H1 (cell line): ENCODE measurements at regions not wholly inside any gene's neighbourhood (a gene's known extent, or its start where the extent isn't known, plus 50 kb on each side); places are given as distances from the start of the nearest gene placed in this dataset.
"Not testable (repeated sequence)": the region's sequence is repeated elsewhere in the genome, so short reads cannot be mapped to it uniquely, and the experiment has no call there.

Experiments used
- CTCF ChIA-PET: fragments of 300-600 bp; sonication (Branson Sonifier 250); formaldehyde crosslinking; loops from one replicate; lab custom pipeline; 2021; ENCODE audit not compliant: partially characterized antibody; lab: Charles Lee
- POLR2A ChIA-PET: fragments of 300-600 bp; sonication (Branson Sonifier 250); formaldehyde crosslinking; loops from one replicate; lab custom pipeline; 2021; ENCODE audit warnings: inconsistent platforms; ENCODE audit not compliant: partially characterized antibody; lab: Charles Lee
- DNase-seq, 2 experiments: peaks; one replicate each; pipeline versions ENCODE4 v3.0.0 to v3.0.0-alpha.2; 2010 to 2022; ENCODE audit warnings: low spot score in 2 of 2, low read depth in 1 of 2, mixed read lengths in 1 of 2
- FAIRE-seq: peaks from 2 replicates; lab custom pipeline; 2011; peaks lifted over from hg19 to GRCh38; lab: Jason Lieb, UNC
- H2AFZ ChIP-seq: 2 replicates; pipeline ENCODE4 v1.8.1; 2012; ENCODE audit warnings: low read length, inconsistent platforms
- H2AK5ac ChIP-seq: 2 replicates; pipeline ENCODE4 v1.6.1; 2013; ENCODE audit warnings: low read depth, low read length
- H2BK120ac ChIP-seq: replicated peaks from 2 replicates; pipeline ENCODE3; 2013; ENCODE audit warnings: low read depth, low read length, inconsistent platforms
- H2BK12ac ChIP-seq: 2 replicates; pipeline ENCODE4 v1.6.1; 2013; ENCODE audit warnings: low read depth, low read length
- H2BK15ac ChIP-seq: 2 replicates; pipeline ENCODE4 v1.6.1; 2013; ENCODE audit warnings: low read length
- H2BK20ac ChIP-seq: 2 replicates; pipeline ENCODE4 v1.6.1; 2013; ENCODE audit warnings: low read length
- H2BK5ac ChIP-seq: 2 replicates; pipeline ENCODE4 v1.6.1; 2013; ENCODE audit warnings: low read depth, low read length
- H3K14ac ChIP-seq: 2 replicates; pipeline ENCODE4 v1.6.1; 2013; ENCODE audit warnings: inconsistent platforms; ENCODE audit not compliant: insufficient read length
- H3K18ac ChIP-seq: 2 replicates; pipeline ENCODE4 v1.6.1; 2013; ENCODE audit warnings: low read length; ENCODE audit errors: extremely low read depth
- H3K23ac ChIP-seq: 2 replicates; pipeline ENCODE4 v1.6.1; 2013; ENCODE audit warnings: inconsistent platforms; ENCODE audit not compliant: insufficient read length
- H3K23me2 ChIP-seq: 2 replicates; pipeline ENCODE4 v1.6.1; 2013; ENCODE audit warnings: low read depth, low read length
- H3K27ac ChIP-seq: 2 replicates; pipeline ENCODE4 v1.6.1; 2011; ENCODE audit warnings: low read depth, low read length, inconsistent platforms
- H3K27me3 ChIP-seq, 4 experiments: replicated peaks in 1 of 4; 1 replicate in 1 of 4; 2 replicates in 3 of 4; pipeline versions ENCODE4 v1.6.1 to v1.8.1; 2011 to 2013; ENCODE audit warnings: low read length in 3 of 4, mild to moderate bottlenecking in 3 of 4, inconsistent platforms in 2 of 4, mixed read lengths in 2 of 4, moderate library complexity in 1 of 4; ENCODE audit not compliant: control insufficient read depth in 3 of 4, insufficient read depth in 3 of 4; ENCODE audit errors: extremely low read depth in 1 of 4
- H3K36me3 ChIP-seq, 4 experiments: 2 replicates each; pipeline versions ENCODE4 v1.6.1 to v1.8.1; 2011 to 2013; ENCODE audit warnings: mild to moderate bottlenecking in 4 of 4, low read length in 3 of 4, moderate library complexity in 2 of 4, control low read depth in 1 of 4, inconsistent platforms in 1 of 4; ENCODE audit not compliant: insufficient read depth in 4 of 4, control insufficient read depth in 2 of 4
- H3K4ac ChIP-seq: replicated peaks from 2 replicates; pipeline ENCODE3; 2013; ENCODE audit warnings: low read length, low read depth, mixed read lengths, inconsistent platforms; ENCODE audit not compliant: insufficient read length
- H3K4me1 ChIP-seq, 4 experiments: replicated peaks in 1 of 4; 1 replicate in 1 of 4; 2 replicates in 3 of 4; pipeline versions ENCODE4 v1.6.1 to v1.8.1; 2011 to 2013; ENCODE audit warnings: low read length in 3 of 4, inconsistent platforms in 2 of 4, mixed read lengths in 1 of 4; ENCODE audit not compliant: insufficient read depth in 4 of 4, control insufficient read depth in 3 of 4
- H3K4me2 ChIP-seq, 2 experiments: 2 replicates each; pipeline versions ENCODE4 v1.6.1 to v1.8.1; 2011 to 2013; ENCODE audit warnings: low read depth in 2 of 2, low read length in 2 of 2, control low read depth in 1 of 2, inconsistent platforms in 1 of 2, mild to moderate bottlenecking in 1 of 2; ENCODE audit not compliant: insufficient read depth in 1 of 2
- H3K4me3 ChIP-seq, 4 experiments: fragments of 200-600, 300-600 bp in 1 of 4; sonication (generic), shearing (Covaris generic), sonication (Bioruptor Twin) in 1 of 4; 2 replicates each; pipeline versions ENCODE4 v1.5.1 to v1.8.1; 2011 to 2016; ENCODE audit warnings: low read length in 4 of 4, low read depth in 3 of 4, control low read depth in 2 of 4, inconsistent platforms in 2 of 4, mild to moderate bottlenecking in 2 of 4, mixed read lengths in 1 of 4, moderate library complexity in 1 of 4; ENCODE audit not compliant: insufficient read depth in 2 of 4; ENCODE audit errors: extremely low read depth in 1 of 4
- H3K56ac ChIP-seq: replicated peaks from 2 replicates; pipeline ENCODE3; 2013; ENCODE audit warnings: low read depth, mild to moderate bottlenecking, mixed read lengths, low read length, inconsistent platforms; ENCODE audit not compliant: insufficient read length
- H3K79me1 ChIP-seq: 2 replicates; pipeline ENCODE4 v1.6.1; 2013; ENCODE audit warnings: low read depth, low read length, control low read depth
- H3K79me2 ChIP-seq, 2 experiments: 2 replicates each; pipeline versions ENCODE4 v1.6.1 to v1.8.1; 2012 to 2013; ENCODE audit warnings: low read length in 2 of 2, mild to moderate bottlenecking in 2 of 2, inconsistent platforms in 1 of 2; ENCODE audit not compliant: insufficient read depth in 2 of 2, control insufficient read depth in 1 of 2
- H3K9ac ChIP-seq, 4 experiments: replicated peaks in 1 of 4; 1 replicate in 1 of 4; 2 replicates in 3 of 4; pipeline versions ENCODE4 v1.6.1 to v1.8.1; 2011 to 2013; ENCODE audit warnings: low read depth in 3 of 4, low read length in 3 of 4, control low read depth in 2 of 4, mild to moderate bottlenecking in 2 of 4, moderate library complexity in 2 of 4, inconsistent platforms in 1 of 4; ENCODE audit errors: extremely low read depth in 1 of 4
- H3K9me3 ChIP-seq, 2 experiments: 2 replicates each; pipeline versions ENCODE4 v1.6.1 to v1.8.1; 2012 to 2013; ENCODE audit warnings: mild to moderate bottlenecking in 2 of 2, moderate library complexity in 2 of 2, control low read depth in 1 of 2, inconsistent platforms in 1 of 2, low read depth in 1 of 2, low read length in 1 of 2, mixed read lengths in 1 of 2; ENCODE audit not compliant: insufficient read depth in 2 of 2
- H4K20me1 ChIP-seq, 2 experiments: replicated peaks in 1 of 2; 2 replicates each; pipeline versions ENCODE3 to v1.8.1; 2011 to 2013; ENCODE audit warnings: inconsistent platforms in 2 of 2, low read length in 2 of 2, mild to moderate bottlenecking in 1 of 2; ENCODE audit not compliant: insufficient read depth in 2 of 2, control insufficient read depth in 1 of 2
- H4K5ac ChIP-seq: 2 replicates; pipeline ENCODE4 v1.6.1; 2013; ENCODE audit warnings: low read length, low read depth, mixed read lengths, inconsistent platforms; ENCODE audit not compliant: insufficient read length
- H4K8ac ChIP-seq: 2 replicates; pipeline ENCODE4 v1.8.0; 2013; ENCODE audit warnings: mild to moderate bottlenecking, moderate library complexity, low read length, inconsistent platforms; ENCODE audit not compliant: insufficient read depth; ENCODE audit errors: extremely low read depth
- H4K91ac ChIP-seq: replicated peaks from 2 replicates; pipeline ENCODE3; 2013; ENCODE audit warnings: low read length, mixed read lengths, inconsistent platforms; ENCODE audit not compliant: insufficient read length
- whole genome bisulfite sequencing, 2 experiments: shearing (Covaris generic) in 1 of 2; methylation state at CpG; one replicate each; pipeline versions ENCODE4 v1.1.6 to v1.1.7; 2013 to 2015; ENCODE audit warnings: low lambda C conversion rate in 2 of 2, mixed read lengths in 2 of 2, inconsistent platforms in 1 of 2, low coverage in 1 of 2, missing lambda C conversion rate in 1 of 2; ENCODE audit not compliant: insufficient replicate concordance in 2 of 2, insufficient coverage in 1 of 2, insufficient read length in 1 of 2; ENCODE audit errors: extremely low coverage in 1 of 2, missing lambda C conversion rate in 1 of 2; 5-methylcytosine and 5-hydroxymethylcytosine counted together
- TF ChIP-seq, protein P1 (sequence below): IDR thresholded peaks from 2 replicates; pipeline ENCODE4 v1.6.1; 2012; ENCODE audit warnings: inconsistent platforms

- H4K5ac ChIP-seq, H3K4me3 ChIP-seq, H2BK15ac ChIP-seq, DNase-seq, H3K79me2 ChIP-seq, H3K9me3 ChIP-seq, H2AK5ac ChIP-seq, H3K18ac ChIP-seq, H2AFZ ChIP-seq, H3K23ac ChIP-seq, H3K14ac ChIP-seq, H4K8ac ChIP-seq, H3K79me1 ChIP-seq, H3K27me3 ChIP-seq, H2BK5ac ChIP-seq, H3K56ac ChIP-seq, H3K23me2 ChIP-seq, H4K20me1 ChIP-seq, H3K27ac ChIP-seq, H4K91ac ChIP-seq, FAIRE-seq, H2BK12ac ChIP-seq, H3K9ac ChIP-seq, H3K4me1 ChIP-seq, H3K4ac ChIP-seq, H2BK120ac ChIP-seq, H3K4me2 ChIP-seq, H2BK20ac ChIP-seq: not testable (repeated sequence)
- CTCF ChIA-PET: interaction anchor here (1.0 kb wide), 1 partner anchor 57 kb away, joined by 4 read pairs; no protein-coding TSS in a partner anchor
- peaks cover 0 to 13% (median 2%) of the 10 kb centered on the region in 4 experiments; a peak in 2 of 8 replicates for H3K36me3 ChIP-seq
- TF ChIP-seq, protein P1, sequence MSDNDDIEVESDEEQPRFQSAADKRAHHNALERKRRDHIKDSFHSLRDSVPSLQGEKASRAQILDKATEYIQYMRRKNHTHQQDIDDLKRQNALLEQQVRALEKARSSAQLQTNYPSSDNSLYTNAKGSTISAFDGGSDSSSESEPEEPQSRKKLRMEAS: 0 out of 2 replicates have a peak, but pooled peaks have one; percentile 13
- WGBS, 2 experiments: 80% methylated on average over 19 of the region's 19 CpGs; no CpG with 5 or more reads in 1 of the 2 experiments
- POLR2A ChIA-PET: interaction anchor here (1.7 to 1.9 kb wide), 2 partner anchors 12 to 20 kb away, joined by 5 to 7 read pairs; no protein-coding TSS in a partner anchor
Observed at GRCh38 chr4:4032801-4033605, 193.7 kb downstream of the OTOP1 start.
